ENCODE measurements at regions not wholly inside any gene's neighbourhood (a gene's known extent, or its start where the extent isn't known, plus 50 kb on each side); places are given as distances from the start of the nearest gene placed in this dataset.

DNA sequence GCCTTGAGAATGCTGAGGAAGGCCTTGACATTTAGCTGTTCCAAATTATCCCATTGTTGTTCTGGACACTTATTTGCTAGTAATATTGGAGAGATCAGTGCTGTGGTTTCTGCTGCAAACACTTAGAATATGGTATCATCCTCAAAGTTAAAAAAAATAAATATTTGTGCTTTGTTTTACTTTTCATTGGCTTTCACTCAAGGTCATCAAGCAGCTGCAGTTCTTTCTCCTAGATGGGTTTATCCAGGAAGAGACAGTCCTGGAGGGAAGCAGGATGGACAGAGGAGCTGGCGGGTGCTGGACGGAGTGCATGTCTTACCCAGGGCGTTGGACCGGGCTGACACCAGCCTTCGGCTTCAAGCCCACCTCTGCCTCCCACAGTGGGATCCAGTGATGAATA lies 193.6 kb downstream of the MTRR start:
- DNase-seq, result no peak
- no peak overlapping the region for H3K4me3 Mint-ChIP-seq
- no peaks in the 10 kb centered on the region for H3K27me3 Mint-ChIP-seq
- no peak overlapping the region for H3K27ac Mint-ChIP-seq
- no peaks in the 10 kb centered on the region for H3K4me1 Mint-ChIP-seq (ENCODE audit: low read depth)
- no peaks in the 10 kb centered on the region for H3K36me3 Mint-ChIP-seq (ENCODE audit: low read depth)
- H3K9me3 Mint-ChIP-seq, result peaks cover 2% of the 10 kb centered on the region

DNA sequence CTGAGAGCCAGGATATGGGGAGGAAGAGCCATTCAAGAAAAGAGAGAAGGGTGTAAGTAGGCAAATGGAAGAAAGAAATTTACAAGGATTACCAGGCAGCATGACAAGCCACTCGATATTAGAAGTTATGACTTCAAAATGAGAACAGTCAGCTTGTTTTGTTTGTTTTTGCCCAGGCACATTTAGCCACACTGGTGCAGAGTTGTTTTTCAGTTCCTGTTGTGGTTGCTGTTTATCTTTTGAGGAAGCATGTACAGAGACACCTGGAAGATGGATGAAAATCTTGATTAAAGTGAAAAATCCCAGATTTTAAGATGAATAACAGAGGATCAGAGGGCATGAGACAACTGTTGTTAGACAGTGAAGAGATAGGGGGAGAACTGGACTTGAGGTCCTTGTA lies 199.1 kb downstream of the MTRR start:
- DNase-seq, result no peak
- no peak overlapping the region for H3K4me3 Mint-ChIP-seq
- H3K9me3 Mint-ChIP-seq, result peaks cover 2% of the 10 kb centered on the region
- no peaks in the 10 kb centered on the region for H3K36me3 Mint-ChIP-seq (ENCODE audit: low read depth)
- no peak overlapping the region for H3K27ac Mint-ChIP-seq
- H3K27me3 Mint-ChIP-seq, result no peaks in the 10 kb centered on the region
- no peaks in the 10 kb centered on the region for H3K4me1 Mint-ChIP-seq (ENCODE audit: low read depth)

DNA sequence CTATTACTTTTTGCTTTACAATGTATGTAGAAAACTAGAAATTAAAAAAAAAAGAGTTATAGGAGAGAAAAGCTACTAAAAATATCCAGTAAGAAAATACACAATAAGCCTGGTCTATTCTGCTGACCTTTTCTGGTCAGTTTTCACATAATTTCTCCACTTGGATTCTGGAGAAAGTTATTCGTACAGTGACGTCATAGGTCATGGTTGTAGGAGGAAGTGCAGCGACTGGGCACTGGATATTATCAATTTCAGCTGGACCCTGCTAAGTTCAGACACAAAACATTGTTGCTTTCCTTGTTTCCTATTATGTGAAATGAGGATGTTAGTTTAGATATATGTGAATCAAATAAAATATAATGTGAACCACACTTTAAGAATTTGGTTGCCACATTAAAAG lies 201.2 kb downstream of the MTRR start:
- DNase-seq, result no peak
- no peak overlapping the region for H3K4me3 Mint-ChIP-seq

DNA sequence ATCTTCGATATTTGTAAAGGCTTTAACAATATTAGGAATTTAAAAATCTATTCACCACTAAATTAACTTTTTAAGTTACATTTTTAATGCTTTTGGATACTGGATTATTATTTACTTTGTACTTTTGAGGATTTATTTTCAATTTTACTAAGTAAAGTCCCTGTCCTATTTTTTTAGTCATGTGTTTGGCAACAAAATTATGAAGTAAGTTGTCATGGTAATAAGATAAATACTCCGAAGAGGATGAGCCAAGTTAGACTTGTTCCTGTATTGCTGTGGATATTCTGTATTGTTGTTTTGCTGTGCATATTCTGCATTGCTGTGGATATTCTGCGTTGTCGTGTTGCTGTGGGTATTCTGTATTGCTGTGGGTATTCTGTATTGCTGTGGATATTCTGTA lies 210.1 kb downstream of the MTRR start:
- no peak for DNase-seq
- Mint-ChIP-seq H3K27ac (no peak overlapping the region), H3K9me3 (no peaks in the 10 kb centered on the region), H3K4me3 (no peak overlapping the region), H3K27me3 (no peaks in the 10 kb centered on the region), H3K36me3 (ENCODE audit: low read depth) (no peaks in the 10 kb centered on the region), H3K4me1 (ENCODE audit: low read depth) (no peaks in the 10 kb centered on the region)

More for the DNA sequence above, 201.2 kb downstream of the MTRR start:
- no peaks in the 10 kb centered on the region for H3K4me1 Mint-ChIP-seq (ENCODE audit: low read depth)
- no peak overlapping the region for H3K27ac Mint-ChIP-seq
- H3K36me3 Mint-ChIP-seq (ENCODE audit: low read depth), result no peaks in the 10 kb centered on the region
- H3K27me3 Mint-ChIP-seq, result no peaks in the 10 kb centered on the region
- H3K9me3 Mint-ChIP-seq, result no peaks in the 10 kb centered on the region

DNA sequence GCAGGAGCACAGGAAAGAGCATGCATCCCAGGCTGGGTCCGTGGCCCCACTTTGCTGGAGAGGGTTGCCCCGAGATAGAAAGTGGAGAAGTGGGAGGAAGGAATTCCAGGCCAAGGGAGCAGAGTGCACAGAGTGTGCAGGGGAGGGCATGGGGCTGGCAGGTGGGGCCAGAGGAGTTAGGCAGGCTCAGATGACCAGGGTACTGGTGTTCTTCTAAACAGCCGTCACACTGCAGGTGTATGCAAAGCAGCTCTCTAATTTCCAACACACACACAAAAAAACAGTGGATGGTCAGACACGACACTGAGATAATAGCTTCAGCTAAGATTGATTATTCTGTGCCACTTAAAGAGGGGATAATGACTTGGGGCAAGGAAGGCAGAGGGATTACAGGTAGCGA lies 212.2 kb downstream of the MTRR start:
- Mint-ChIP-seq H3K27ac (no peak overlapping the region), H3K4me3 (no peak overlapping the region), H3K36me3 (ENCODE audit: low read depth) (no peaks in the 10 kb centered on the region), H3K27me3 (no peaks in the 10 kb centered on the region), H3K9me3 (no peaks in the 10 kb centered on the region), H3K4me1 (ENCODE audit: low read depth) (no peaks in the 10 kb centered on the region)
- DNase-seq, result no peak

DNA sequence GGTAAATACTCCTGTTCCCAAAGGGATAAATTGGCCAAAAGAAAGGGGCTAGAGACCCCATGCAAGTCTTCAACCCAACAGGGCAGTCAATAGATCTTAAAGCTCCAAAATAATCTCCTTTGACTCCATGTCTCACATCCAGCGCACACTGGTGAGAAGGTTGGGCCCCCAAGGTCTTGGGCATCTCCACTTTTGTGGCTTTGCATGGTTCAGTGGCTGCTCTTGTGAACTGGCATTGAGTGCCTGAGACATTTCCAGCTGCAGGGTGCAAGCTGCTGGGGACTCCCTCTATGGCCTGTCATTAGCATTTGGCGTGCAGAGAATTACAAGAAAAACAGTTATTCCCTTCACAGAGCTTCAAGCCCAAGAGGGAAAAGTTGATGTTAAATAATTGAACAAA lies 224.7 kb downstream of the MTRR start:
- H3K4me1 Mint-ChIP-seq (ENCODE audit: low read depth), result no peaks in the 10 kb centered on the region
- no peaks in the 10 kb centered on the region for H3K9me3 Mint-ChIP-seq

DNA sequence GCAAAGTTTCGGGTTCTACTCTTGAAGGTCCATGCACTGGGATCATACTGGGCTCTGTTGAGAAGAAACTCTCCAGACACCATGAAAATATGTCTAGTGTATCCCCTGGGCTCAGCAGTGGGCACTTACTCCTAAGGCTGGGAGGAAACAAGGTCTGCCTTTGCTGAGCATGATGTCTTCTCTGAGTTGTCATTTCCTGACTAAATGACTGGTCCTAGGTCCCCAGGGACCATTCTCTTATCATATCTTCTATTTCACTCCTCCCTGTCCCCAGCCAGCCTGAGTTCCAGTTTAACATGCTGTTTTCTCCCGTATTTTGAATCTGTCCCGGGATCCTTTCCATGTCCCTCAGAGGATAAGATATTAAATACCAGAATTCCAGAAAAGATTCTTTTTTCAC lies 225.4 kb downstream of the MTRR start:
- DNase-seq, result no peak
- Mint-ChIP-seq H3K36me3 (ENCODE audit: low read depth) (no peaks in the 10 kb centered on the region), H3K4me1 (ENCODE audit: low read depth) (no peaks in the 10 kb centered on the region)

More for the DNA sequence above, 224.7 kb downstream of the MTRR start:
- H3K4me3 Mint-ChIP-seq, result no peak overlapping the region
- no peaks in the 10 kb centered on the region for H3K27me3 Mint-ChIP-seq
- no peak for DNase-seq
- no peaks in the 10 kb centered on the region for H3K36me3 Mint-ChIP-seq (ENCODE audit: low read depth)
- H3K27ac Mint-ChIP-seq, result no peak overlapping the region

DNA sequence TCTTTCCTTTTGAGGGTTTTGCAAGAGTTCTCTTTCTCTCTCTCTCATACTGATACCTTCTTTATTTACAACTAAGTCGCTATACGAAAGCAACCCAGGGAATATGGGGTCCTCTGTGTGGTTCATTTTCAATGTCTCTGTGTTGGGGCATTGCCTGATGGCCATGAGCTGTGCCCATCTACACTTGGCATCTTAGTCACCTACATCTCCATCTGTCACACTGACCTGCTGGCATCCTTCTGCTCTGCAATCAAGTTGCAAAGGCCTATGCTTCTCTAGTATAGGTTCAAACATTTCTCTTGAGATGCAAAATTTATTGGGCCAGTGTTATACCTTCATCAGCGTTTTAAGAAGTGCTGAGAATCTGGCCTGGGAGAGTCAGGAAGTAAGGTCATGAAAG lies 228.2 kb downstream of the MTRR start:
- no peak for DNase-seq
- H3K4me1 Mint-ChIP-seq (ENCODE audit: low read depth), result no peaks in the 10 kb centered on the region
- H3K9me3 Mint-ChIP-seq, result no peaks in the 10 kb centered on the region
- H3K4me3 Mint-ChIP-seq, result no peak overlapping the region
- no peak overlapping the region for H3K27ac Mint-ChIP-seq
- no peaks in the 10 kb centered on the region for H3K36me3 Mint-ChIP-seq (ENCODE audit: low read depth)
- H3K27me3 Mint-ChIP-seq, result no peaks in the 10 kb centered on the region

More for the DNA sequence above, 225.4 kb downstream of the MTRR start:
- no peak overlapping the region for H3K27ac Mint-ChIP-seq
- H3K4me3 Mint-ChIP-seq, result no peak overlapping the region
- H3K27me3 Mint-ChIP-seq, result no peaks in the 10 kb centered on the region
- H3K9me3 Mint-ChIP-seq, result no peaks in the 10 kb centered on the region

DNA sequence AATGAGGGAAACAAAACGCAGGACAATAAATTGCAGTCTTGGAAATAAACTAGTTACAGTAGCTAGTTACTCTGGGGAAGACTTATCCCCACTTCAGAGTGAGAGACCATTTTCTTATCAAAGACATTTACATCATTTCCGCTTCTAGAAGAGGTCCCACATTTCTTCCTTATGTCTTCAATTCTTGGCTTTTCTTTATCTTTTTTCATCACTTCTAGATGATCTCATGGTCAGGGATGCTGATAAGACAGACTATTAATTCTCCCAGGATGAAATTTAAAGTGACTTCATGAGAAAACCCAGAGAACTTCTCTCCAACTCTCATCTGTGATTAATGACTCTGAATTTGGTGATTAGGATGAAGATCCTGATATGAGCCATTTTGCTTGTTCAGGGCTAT lies 229.1 kb downstream of the MTRR start:
- Mint-ChIP-seq H3K27ac (no peak overlapping the region), H3K4me1 (ENCODE audit: low read depth) (no peaks in the 10 kb centered on the region), H3K4me3 (no peak overlapping the region), H3K36me3 (ENCODE audit: low read depth) (no peaks in the 10 kb centered on the region), H3K27me3 (no peaks in the 10 kb centered on the region), H3K9me3 (no peaks in the 10 kb centered on the region)
- no peak for DNase-seq

DNA sequence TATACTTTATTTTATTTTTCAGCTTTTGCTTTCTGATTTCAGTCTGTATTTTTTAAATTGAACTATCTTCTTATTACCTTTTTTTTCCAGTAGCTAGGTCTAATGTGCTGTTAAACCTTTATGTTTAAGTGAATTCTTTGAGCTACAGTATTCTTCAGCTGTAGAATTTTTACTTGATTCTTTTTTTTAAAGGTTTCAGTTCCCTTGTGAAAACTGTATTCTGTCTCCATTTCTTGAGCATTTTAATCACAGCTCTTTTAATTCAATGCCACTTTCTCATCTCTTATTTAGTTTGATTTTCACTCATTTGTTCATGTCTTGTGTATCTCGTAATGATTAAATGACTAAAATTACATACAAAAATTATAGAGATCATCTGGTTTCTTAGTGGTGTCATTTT lies 233.8 kb downstream of the MTRR start:
- H3K9me3 Mint-ChIP-seq, result no peaks in the 10 kb centered on the region
- no peak overlapping the region for H3K27ac Mint-ChIP-seq
- no peaks in the 10 kb centered on the region for H3K27me3 Mint-ChIP-seq
- no peaks in the 10 kb centered on the region for H3K4me1 Mint-ChIP-seq (ENCODE audit: low read depth)
- H3K36me3 Mint-ChIP-seq (ENCODE audit: low read depth), result no peaks in the 10 kb centered on the region
- no peak for DNase-seq
- H3K4me3 Mint-ChIP-seq, result no peak overlapping the region

DNA sequence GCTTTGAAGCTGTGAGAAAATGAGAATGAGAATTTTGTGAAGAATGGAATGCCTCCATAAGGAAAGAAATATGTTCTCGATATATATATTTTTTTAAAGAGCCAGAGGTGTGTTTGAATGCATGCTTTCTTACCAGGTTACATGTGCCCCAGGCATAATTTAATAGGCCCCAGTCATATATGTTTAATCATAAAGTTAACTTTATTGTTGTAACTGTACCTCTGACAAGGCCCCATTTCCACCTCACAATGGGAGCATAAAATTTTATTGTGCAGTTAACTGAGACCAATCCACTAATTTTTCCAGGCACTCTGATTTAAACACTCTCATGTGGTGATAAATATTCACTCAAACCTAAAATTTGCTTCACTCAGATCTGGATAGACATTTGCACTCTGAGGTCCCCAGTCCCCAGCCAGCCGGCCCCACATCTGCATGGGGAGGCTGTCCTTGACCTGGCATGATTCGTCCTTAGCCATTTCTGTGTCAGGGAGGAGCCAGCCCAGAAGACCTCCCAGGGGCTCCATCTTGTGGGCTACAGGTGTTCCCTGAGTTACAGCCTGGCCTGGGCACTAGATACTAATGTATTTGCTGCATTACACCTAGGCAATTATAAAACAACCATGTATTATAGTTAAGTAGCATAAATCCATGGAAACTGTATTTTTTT lies 245.8 kb downstream of the MTRR start:
- DNase-seq, result no peak
- H3K27me3 Mint-ChIP-seq, result no peaks in the 10 kb centered on the region
- H3K27ac Mint-ChIP-seq, result no peak overlapping the region
- no peaks in the 10 kb centered on the region for H3K4me1 Mint-ChIP-seq (ENCODE audit: low read depth)
- H3K4me3 Mint-ChIP-seq, result no peak overlapping the region
- no peaks in the 10 kb centered on the region for H3K36me3 Mint-ChIP-seq (ENCODE audit: low read depth)
- H3K9me3 Mint-ChIP-seq, result no peaks in the 10 kb centered on the region

DNA sequence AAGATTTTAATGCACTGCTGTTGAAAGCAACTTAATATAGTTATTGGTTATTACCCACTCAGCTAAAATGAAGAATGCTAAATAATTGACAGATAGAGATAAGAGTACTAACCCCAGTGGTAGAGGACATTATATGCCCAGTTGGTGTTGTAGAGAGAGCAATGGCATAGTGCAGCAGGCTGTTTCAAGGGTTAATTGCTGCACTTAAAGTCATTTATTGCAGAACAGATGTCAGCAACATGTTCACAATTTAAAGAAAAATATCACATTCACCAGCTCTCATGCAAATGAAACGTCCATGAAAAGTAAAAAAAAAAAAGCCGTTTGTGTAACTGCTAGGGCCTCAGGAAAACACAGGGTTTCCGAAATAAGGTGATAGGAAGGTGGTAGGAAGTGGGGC lies 254.6 kb downstream of the MTRR start:
- no peaks in the 10 kb centered on the region for H3K27me3 Mint-ChIP-seq
- no peaks in the 10 kb centered on the region for H3K36me3 Mint-ChIP-seq (ENCODE audit: low read depth)
- no peaks in the 10 kb centered on the region for H3K9me3 Mint-ChIP-seq
- DNase-seq, result no peak
- H3K27ac Mint-ChIP-seq, result no peak overlapping the region
- no peaks in the 10 kb centered on the region for H3K4me1 Mint-ChIP-seq (ENCODE audit: low read depth)
- no peak overlapping the region for H3K4me3 Mint-ChIP-seq

DNA sequence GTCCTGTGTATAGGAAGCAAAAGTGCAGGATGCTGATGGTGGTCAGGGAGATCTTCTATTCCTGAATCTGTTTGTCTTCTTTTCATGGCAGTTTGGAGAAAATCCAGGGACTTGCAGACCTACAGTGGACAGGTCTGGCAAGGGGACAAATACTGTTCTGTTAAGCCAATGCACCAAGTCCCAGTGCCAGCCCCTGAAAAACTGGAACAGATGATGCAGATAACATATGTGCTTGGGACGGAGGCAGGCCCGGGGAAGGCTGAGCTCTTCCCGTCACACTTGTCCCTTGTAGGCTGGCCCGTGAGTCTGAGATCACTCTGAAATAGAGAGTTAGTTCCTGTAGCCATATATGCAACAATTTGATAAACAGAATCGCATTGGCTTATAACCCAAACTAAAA lies 265.7 kb downstream of the MTRR start:
- H3K4me3 Mint-ChIP-seq, result no peak overlapping the region
- no peaks in the 10 kb centered on the region for H3K9me3 Mint-ChIP-seq
- no peak for DNase-seq
- H3K4me1 Mint-ChIP-seq (ENCODE audit: low read depth), result no peaks in the 10 kb centered on the region
- H3K27me3 Mint-ChIP-seq, result no peaks in the 10 kb centered on the region
- no peaks in the 10 kb centered on the region for H3K36me3 Mint-ChIP-seq (ENCODE audit: low read depth)
- H3K27ac Mint-ChIP-seq, result no peak overlapping the region

DNA sequence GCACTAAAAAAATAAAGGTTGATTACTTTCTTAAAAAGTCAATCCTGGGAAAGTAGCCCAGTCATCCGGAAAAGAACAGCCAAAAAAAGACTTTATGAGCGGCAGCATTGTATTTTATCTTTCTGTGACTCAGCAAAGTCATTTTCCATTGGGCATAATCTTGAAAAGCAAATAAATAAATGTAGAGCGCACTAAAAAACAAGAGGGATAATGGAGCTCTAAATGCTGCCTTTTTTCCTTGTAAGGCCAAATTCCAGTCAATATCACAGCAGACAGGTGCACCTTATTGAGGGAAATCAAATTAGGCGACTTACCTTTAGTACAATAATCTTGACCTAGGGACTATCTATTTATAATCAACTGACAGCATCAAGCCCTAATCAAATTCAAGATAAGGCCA lies 266.8 kb downstream of the MTRR start:
- no peaks in the 10 kb centered on the region for H3K4me1 Mint-ChIP-seq (ENCODE audit: low read depth)
- no peak overlapping the region for H3K4me3 Mint-ChIP-seq
- DNase-seq, result no peak
- no peak overlapping the region for H3K27ac Mint-ChIP-seq
- no peaks in the 10 kb centered on the region for H3K9me3 Mint-ChIP-seq
- no peaks in the 10 kb centered on the region for H3K27me3 Mint-ChIP-seq
- no peaks in the 10 kb centered on the region for H3K36me3 Mint-ChIP-seq (ENCODE audit: low read depth)

DNA sequence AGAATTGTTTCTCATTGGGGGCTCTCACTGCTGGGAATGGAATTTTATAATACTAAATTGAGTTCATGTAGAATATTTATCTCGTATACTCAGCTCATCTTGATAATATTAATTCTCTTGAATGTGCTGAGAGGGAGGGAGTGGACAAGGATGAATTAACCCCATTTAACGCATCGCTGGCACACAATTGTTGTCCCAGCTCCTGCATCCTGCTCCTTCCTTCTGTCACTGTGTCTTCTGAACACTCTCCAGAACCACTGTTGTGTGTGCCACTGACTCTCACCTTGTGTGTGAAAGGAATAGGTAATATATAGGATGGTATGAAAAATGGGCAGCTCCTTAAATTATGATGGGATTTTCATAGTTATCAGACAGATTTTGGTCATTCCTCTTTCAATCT lies 267.3 kb downstream of the MTRR start:
- Mint-ChIP-seq H3K9me3 (no peaks in the 10 kb centered on the region), H3K27ac (no peak overlapping the region), H3K36me3 (ENCODE audit: low read depth) (no peaks in the 10 kb centered on the region), H3K27me3 (no peaks in the 10 kb centered on the region), H3K4me1 (ENCODE audit: low read depth) (no peaks in the 10 kb centered on the region), H3K4me3 (no peak overlapping the region)
- DNase-seq, result no peak

DNA sequence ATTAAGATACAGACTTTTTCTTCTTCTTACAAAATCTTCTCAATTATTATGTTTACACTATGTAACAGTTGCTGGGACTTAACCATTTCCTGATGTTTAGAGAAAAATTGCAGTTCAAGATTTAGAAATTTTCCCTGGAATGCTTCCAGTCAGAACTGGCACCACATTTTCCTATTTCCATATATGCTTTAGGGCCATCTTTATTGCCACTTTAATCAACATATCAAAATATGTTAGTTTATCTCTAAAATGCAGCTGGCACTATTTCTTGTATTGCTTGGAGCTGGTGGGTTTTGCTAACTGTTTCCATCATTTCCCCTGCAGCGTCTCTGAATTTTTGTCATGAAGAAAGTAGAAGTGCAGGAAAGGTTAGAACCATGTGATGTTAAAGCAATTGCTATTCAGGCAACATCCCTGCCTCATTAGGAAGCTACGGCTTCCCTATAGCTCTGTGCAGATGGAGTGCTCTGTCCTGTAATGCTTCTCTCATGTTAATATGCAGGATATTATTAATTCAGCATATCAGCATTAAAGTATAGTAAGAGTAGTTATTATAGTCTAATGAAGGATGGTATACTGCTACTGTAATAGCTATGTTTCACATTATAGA lies 269.1 kb downstream of the MTRR start:
- Mint-ChIP-seq H3K27me3 (no peaks in the 10 kb centered on the region), H3K27ac (no peak overlapping the region), H3K36me3 (ENCODE audit: low read depth) (no peaks in the 10 kb centered on the region), H3K4me1 (ENCODE audit: low read depth) (no peaks in the 10 kb centered on the region), H3K9me3 (no peaks in the 10 kb centered on the region), H3K4me3 (no peak overlapping the region)
- DNase-seq, result no peak
